Omental fat pad (tissue), 3 donors: ENCODE measurements at regions not wholly inside any gene's neighbourhood (a gene's known extent, or its start where the extent isn't known, plus 50 kb on each side); places are given as distances from the start of the nearest gene placed in this dataset.

ENCODE experiments used
- ATAC-seq: fragments of 150-250 bp; one replicate; pipeline ENCODE4 v1.9.1; 2016; ENCODE audit warnings: mild to moderate bottlenecking, moderate library complexity; ENCODE audit not compliant: low FRiP score
- DNase-seq: peaks from one replicate; pipeline ENCODE4 v3.0.0-alpha.2; 2019; ENCODE audit warnings: low spot score
- TF ChIP-seq, protein P1 (sequence below), 3 donors: fragments of 450-650 bp; IDR thresholded peaks; one replicate each; pipeline ENCODE4 v1.5.1; 2016 to 2017; ENCODE audit warnings: antibody characterized with exemption in 3 of 3, mild to moderate bottlenecking in 3 of 3, moderate library complexity in 2 of 3

DNA sequence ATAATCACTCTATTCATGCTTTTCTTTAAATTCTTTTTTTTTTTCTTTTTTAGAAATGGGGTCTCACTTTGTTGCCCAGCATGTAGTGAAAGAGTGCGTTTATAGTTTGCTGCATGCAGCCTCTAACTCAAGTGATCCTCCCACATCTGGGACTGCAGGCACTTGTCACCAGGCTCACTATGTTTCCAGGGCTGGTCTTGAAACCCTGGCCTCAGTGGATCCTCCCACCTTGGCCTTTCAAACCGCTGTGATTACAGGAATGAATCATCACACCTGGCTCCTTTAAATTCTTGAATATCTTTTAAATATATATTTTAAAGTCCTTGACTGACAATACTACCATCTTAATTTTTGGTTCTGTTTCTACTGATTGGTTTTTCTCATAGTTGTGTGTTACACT is 591.6 kb upstream of the KCND2 start:
- TF ChIP-seq, protein P1, sequence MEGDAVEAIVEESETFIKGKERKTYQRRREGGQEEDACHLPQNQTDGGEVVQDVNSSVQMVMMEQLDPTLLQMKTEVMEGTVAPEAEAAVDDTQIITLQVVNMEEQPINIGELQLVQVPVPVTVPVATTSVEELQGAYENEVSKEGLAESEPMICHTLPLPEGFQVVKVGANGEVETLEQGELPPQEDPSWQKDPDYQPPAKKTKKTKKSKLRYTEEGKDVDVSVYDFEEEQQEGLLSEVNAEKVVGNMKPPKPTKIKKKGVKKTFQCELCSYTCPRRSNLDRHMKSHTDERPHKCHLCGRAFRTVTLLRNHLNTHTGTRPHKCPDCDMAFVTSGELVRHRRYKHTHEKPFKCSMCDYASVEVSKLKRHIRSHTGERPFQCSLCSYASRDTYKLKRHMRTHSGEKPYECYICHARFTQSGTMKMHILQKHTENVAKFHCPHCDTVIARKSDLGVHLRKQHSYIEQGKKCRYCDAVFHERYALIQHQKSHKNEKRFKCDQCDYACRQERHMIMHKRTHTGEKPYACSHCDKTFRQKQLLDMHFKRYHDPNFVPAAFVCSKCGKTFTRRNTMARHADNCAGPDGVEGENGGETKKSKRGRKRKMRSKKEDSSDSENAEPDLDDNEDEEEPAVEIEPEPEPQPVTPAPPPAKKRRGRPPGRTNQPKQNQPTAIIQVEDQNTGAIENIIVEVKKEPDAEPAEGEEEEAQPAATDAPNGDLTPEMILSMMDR (IDR thresholded peaks at IDR 0.05), result no peak
- DNase-seq, result no peak
- ATAC-seq, result no peak

DNA sequence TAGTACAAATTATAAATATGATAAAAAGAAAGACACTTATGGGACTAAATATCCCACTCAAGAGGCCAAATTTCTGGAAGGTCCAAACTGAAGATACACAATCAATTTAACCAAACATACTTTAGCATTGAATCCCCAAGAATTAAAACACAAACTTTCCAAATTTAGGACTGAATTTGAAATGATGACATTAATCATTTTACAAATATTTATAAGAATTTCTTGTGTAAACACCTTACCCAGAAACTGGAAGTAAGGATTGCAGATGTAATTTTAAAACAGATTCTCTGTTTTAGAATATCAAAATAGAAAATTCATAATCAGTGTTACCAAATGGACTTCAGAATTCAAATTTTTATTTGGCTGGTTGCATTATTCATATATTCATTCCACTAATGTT is 588.2 kb upstream of the KCND2 start:
- DNase-seq (no peak), ATAC-seq (no peak)
- TF ChIP-seq, protein P1 (IDR thresholded peaks at IDR 0.05), result no peak

DNA sequence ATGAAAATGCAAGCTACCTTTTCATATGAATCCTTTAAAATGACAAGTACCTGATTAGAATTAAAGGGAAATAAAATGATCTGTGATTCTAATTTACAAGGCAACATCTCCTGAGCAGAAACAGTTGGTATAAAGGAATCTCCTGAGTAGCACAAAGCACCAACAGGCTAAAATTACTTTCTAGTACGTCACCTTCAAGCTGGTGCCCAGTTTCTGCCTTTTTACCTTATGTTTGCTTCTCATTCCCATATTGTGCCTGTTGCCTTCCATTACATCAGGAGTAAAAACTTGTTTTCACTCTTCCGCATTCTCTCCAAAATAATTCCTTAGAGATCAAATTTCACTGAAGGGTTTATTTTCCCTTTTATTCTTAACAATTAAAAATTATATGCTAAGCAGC is 587.1 kb upstream of the KCND2 start:
- ATAC-seq, result no peak
- TF ChIP-seq, protein P1 (IDR thresholded peaks at IDR 0.05), result no peak
- DNase-seq, result no peak

DNA sequence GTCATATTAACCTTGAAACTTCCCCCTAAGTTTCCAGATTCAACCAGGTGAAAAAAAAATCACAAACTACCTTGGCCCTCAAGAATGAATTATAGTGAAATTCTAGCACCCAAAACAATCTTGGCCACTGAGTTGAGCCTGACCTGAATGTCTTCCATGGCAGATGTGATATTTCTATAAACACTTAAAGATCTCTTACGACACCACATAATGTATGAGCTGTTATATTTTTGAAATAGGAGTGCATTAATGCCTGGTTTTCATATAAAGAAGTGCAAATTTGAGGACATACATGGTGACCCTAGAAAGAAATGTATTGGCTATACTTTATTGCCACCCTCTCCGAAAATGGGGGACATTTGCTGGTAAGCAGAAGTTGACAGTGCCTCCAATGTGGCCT is 584.1 kb upstream of the KCND2 start:
- ATAC-seq (no peak), DNase-seq (no peak)
- TF ChIP-seq, protein P1 (IDR thresholded peaks at IDR 0.05), result no peak

DNA sequence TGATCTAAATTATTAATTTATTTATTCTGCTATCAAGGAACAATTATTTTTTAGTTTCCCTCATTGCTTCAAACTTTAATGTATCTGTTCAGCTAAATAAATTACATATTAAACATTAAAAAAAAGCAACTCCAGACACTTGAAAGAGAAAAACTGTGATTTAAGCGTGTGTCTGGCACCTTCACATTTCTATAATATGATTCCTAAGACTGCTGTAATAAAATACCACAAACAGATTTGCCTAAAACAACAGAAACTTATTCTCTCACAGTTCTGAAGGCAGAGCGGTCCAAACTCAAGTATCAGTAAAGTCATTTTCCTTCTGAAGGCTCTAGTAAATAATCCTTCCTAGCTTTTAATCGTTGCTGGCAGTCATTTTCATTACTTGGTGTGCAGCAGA is 580.4 kb upstream of the KCND2 start:
- ATAC-seq, result no peak
- TF ChIP-seq, protein P1 (IDR thresholded peaks at IDR 0.05), result no peak
- DNase-seq, result no peak

DNA sequence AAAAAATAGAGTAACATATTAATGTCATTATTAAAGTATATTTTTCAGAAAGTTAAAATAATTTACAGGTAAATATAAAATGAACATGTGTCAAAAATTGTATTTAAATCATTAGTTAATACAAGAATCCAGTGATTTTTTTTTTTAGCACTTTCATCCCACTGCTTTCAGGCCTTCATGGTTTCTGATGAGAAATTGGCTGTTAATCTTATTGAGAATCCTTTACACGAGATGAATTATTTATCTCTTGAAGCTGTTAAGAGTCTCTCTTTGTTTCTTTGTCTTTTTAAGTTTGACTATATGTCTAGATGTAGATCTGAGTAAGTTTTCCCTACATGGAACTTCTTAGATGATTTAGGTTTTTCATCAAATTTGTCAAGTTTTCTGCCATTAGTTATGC is 578.5 kb upstream of the KCND2 start:
- TF ChIP-seq, protein P1 (IDR thresholded peaks at IDR 0.05), result no peak
- DNase-seq (no peak), ATAC-seq (no peak)

DNA sequence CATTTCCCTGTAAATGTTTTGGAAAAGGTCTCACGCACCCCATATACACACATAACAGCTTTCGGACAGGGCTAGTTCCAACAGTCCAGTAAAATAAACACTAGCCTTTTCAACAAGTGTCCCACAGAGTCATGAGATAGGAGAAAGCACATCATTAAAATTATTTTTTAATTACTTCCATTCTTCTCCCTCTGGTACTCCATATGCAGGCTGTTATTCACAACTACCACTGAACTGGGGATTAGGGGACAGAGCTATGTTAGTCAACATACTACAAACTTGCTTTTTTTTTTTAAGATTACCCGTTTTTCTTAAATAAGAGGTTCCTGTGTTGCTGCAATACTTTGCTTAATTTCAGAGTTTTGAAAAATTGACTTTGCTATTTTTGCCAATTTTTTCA is 576.6 kb upstream of the KCND2 start:
- ATAC-seq, result no peak
- TF ChIP-seq, protein P1 (IDR thresholded peaks at IDR 0.05), result no peak
- DNase-seq, result no peak
